NCI-H510A (cell line): ENCODE measurements at regions not wholly inside any gene's neighbourhood (a gene's known extent, or its start where the extent isn't known, plus 50 kb on each side); places are given as distances from the start of the nearest gene placed in this dataset.
"Not testable (repeated sequence)": the region's sequence is repeated elsewhere in the genome, so short reads cannot be mapped to it uniquely, and the experiment has no call there.

Experiments used
- DNase-seq: peaks from one replicate; lab custom pipeline; 2025; lab: John Stamatoyannopoulos, UW

- no peak for DNase-seq
These were observed 213.3 kb upstream of the MMADHC start for GRCh38 chr2:149800624-149801542.

DNA sequence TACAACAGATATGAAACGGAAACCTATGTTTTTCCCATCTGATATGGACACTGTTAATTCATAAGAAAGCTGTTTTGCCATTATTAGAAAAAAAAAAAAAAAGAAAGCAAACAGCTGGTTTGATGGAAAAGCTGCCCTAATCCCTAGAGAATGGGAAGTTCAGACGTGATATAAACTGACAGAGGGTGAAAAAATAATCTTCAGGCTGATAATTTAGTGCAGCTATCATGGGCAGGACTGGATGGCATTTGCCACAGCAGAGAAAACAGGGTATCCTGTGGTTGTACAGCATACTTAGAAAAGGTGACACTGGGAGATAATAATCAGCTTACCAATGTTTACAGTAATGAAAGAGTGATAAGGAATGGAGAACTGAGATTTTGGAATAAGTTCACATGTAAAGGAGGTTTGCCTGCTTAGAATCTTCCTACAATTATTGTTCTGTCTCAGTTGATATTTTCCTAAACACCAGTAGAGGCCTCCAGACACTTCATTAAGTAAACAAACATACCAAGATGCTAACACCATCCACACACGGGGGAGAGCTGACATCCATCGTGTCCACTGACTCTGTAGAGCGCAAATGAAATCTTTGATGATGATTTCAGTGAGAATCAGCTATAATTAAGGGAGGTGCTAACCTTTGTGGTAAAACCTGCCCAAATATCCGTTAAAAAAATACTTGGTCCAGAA, 211.6 kb upstream of the MMADHC start:
- no peak for DNase-seq

GRCh38 chr2:149797030-149797429, 209.5 kb upstream of the MMADHC start:
- no peak for DNase-seq

- DNase-seq, result no peak
These were observed 202.0 kb upstream of the MMADHC start for GRCh38 chr2:149789549-149789948.

GRCh38 chr2:149787206-149787605, 199.6 kb upstream of the MMADHC start:
- DNase-seq, result no peak

DNA sequence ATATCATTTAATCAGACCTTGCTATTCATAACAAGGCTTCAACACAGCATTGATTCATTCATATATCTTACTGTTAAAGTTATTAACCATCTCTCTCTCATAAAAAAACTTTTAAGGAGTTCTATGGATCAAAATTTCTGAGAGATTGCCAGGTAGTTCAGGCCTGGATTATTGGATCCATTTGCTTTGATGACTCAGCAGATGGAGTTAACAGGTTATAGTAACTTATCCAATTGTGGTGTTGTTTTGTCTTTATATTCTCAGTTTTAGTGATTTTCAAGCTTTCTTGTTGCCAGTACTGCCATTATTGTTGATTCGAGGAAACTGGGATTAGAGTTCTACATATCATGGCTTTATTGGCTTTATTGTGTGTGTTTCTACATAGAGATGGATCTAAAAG, 195.7 kb upstream of the MMADHC start:
- no peak for DNase-seq

DNA sequence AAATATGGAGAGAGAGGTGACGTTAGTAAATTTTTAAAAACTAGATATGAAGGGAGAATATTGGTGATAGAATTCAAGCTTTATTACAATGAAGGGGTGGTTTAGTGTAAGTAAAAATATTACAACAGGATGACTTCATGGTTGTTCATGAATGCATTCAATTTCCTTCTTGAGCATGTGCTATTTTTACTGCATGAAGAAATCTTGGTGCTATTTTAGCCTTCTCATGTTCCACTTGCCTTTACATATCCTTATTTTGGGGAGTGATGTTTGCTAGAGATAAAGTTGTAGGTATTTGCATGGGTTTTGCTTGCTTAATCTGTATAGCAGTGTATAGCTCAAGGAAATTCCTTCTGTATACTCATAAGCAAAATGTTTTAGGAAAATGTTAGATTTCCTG, 195.0 kb upstream of the MMADHC start:
- no peak for DNase-seq

DNA sequence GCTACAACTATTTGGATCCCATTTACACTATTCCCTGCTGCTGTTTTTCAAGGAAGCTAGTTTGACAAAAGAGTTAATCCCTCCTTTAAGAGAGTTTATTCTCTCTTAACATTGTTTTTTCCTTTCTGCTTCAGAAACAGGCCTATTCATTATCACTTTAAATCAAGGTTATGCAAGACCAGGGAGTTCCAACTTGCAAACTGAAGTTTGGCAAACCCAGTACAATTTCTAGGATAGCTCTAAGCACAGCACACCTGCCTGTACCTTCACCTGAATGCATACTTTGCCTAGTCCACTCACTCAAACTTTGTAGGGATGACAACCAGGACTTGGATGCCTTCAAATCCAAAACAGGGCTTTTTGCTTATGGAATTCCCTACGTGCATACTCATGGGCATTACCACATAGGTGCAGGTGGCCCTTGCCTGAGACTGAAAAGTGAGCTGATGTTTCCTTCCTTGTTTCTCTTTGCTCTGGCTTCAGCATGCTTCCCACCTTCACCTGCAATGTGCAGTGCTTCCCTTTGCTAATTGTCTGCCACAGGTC, 193.8 kb upstream of the MMADHC start:
- no peak for DNase-seq

DNA sequence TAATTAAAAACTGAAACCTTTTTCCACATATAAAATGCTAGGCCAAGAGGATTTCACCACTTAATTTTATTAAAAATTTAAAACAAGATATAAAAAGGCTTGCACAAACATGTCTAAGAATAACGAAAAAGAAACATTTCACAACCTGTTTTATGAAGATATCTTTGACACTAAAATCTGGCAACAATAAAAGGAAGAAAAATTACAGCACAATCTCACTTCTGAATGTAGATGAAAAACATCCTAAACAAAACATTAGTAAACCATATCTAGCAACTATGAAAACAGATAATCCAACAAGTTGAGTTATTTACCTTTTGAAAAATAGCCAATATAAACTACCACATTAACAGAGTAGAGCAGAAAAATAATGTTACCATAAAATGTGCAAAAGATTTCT, 185.4 kb upstream of the MMADHC start:
- DNase-seq, result no peak

- DNase-seq, result no peak
These were observed 180.8 kb upstream of the MMADHC start for GRCh38 chr2:149768320-149768799.

GRCh38 chr2:149767516-149767974, 180.0 kb upstream of the MMADHC start:
- DNase-seq, result no peak

DNA sequence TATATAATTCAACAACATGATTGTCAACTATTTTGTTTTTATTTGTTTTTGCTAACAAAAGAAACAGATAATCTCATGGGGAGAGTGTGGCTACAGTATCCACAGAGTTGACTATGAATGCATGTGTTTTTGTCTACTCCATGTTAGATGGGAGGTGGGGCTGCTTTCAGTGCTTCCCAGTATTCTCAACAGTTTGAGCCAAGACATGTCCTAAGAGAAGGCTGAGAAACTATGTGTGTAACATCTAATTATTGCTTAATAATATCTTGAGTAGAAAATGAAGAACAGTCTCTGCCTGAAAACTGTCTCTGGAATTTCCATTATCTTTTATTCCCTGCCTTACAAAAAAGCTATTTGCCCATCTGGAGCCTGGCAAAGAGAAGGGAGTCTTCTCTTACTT, 178.8 kb upstream of the MMADHC start:
- DNase-seq, result no peak

DNA sequence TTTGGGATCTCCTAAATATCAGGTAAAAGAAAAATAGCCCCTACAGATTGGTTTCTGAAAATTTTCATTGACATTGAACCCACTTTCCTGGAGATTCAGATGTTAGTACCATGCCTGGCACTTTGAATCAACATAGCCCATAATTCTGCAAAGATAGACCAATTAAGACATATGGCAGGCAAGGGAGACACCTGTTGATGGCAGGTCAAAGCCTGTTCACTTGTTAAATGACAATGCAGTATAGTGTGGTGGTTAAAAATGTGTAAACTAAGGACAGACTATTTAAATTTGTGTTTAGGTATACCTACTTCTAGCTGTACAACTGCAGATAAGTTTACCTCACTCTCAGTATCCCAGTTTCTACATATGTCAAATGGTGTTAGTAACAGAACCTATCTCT, 178.1 kb upstream of the MMADHC start:
- DNase-seq, result no peak

DNA sequence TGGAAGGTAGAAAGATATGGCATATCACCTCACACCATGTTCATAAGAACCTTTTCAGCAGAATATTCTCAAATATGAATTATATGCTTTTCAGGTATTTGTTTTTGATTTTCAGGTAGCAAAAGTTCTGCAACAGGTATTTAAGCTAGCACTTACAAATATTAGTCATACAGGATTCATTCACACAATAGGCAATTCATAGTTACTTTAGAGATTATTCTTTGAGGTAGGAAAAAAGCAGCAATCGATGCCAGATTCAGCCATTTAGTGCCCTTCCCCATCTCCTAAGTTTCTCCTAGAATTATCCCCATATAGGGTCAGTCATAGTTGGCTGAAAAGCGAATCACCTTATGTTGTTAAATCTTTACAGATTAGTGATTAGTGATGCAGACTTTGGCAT, 177.4 kb upstream of the MMADHC start:
- DNase-seq, result no peak

DNA sequence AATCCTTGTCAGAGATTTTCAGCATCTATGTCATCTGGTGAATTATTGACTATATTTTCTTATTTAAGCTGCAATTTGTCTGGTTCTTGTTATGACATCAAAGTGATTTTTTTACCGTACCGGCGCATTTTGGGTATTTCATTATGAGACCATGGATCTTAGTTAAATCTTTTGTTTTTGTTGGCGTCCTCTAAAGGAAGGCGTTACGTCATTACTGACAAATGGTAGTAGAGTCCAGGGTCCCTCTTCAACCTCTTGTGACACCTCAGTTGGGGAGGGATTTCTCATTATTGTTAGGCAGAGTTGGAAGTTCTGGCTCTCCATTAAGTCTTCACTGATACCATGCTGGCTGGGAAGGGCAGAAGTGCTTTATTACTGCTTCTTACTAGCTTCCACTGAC, 175.8 kb upstream of the MMADHC start:
- no peak for DNase-seq

DNA sequence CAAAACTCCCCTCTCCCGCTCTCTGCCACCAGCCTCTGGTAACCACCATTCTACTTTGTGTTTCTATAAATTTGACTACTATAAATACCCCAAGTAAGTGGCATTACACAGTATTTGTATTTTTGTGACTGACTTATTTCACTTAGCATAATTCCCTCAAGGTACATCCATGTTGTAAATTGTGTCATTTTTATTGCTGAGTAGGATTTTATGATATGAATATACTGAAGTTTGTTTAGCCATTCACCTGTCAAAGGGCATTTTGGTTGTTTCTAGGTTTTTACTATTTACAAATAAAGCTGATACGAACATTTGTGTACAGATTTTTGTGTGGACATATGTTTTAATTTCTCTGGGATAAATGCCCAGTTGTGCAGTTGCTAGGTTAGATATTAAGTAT, 174.0 kb upstream of the MMADHC start:
- DNase-seq, result no peak

GRCh38 chr2:149759382-149759781, 171.8 kb upstream of the MMADHC start:
- DNase-seq, result not testable (repeated sequence)

DNA sequence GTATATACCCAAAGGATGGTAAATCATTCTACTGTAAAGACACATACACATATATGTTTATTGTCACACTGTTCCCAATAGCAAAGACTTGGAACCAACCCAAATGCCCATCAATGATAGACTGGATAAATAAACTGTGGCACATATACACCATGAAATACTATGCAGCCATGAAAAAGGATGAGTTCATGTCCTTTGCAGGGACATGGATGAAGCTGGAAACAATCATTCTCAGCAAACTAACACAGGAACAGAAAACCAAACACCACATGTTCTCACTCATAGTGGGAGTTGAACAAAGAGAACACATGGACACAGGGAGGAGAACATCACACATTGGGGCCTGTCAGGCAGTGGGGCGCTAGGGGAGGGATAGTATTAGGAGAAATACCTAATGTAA, 167.1 kb upstream of the MMADHC start:
- DNase-seq, result not testable (repeated sequence)

DNA sequence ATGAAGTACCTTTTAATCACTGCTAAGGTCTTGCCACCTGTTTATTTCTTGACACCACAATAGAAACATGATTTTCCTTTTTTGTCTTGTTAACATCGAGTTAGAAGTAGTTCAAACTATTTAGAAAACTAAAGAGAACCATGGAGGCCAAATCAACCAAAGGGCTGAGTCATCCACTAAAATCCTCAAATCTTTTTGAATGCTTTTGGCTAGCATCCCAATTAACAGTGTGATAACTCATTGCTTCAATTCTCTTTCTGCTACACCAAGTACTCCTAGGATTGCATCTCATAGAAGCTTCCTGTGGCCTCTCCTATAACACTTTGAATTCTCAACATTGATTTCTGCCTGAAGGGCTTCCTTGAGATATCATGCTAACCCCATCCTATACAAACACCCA, 159.9 kb upstream of the MMADHC start:
- DNase-seq, result no peak

DNA sequence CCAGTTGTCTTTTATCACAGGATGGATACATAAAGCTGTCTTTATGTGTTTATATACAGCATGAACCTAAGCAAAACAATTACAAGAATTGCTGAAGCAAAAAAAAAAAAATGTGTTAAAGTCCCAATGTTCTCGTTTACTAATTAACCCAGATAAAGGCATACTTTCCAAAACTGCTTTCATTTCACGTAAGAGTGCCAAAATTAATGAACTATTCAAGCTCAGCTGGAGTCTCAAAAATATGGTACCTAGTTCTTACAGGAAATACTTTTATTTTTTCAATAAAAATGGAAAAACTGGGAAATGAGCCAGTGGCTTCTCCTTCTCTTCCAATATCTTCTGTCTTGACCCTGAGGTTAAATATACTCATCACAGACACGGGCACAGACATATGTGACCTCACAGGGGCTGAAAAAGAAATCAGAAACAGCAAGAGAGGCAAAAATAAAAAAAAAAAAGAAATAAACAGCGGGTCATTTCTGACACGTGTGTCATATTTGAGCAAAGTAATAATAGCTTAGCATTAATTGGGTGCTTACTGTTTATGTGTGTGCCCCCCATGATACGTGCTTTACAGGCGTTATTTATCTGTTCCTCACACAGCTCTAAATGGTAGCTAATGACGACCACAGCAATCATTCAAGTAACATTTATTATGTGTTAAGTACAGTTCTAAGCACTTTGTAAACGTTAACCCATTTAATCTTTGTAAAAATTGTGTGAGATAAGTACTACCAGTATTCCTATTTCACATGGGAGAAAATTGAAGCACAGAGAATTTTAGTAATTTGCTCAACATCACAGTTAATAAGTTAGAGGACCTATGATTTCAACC, 158.0 kb upstream of the MMADHC start:
- no peak for DNase-seq

DNA sequence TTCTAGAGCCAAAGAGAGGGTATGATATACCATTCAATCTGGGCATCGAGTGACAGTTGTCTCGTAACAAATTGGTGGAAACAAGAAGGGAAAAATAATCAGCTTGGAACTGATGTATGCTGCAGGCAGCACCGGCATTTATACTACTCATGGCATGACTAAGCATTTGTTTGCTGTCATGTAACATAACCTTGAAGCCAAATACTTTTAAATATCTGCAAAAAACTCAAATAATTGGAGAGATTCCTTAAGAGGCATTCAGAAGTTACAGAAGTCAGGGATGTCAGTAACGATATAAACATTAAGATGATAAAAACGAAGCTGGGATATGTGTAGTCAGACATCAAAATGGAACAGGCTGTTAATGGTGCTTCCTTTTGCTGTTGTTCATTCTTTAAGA, 157.3 kb upstream of the MMADHC start:
- DNase-seq, result no peak

DNA sequence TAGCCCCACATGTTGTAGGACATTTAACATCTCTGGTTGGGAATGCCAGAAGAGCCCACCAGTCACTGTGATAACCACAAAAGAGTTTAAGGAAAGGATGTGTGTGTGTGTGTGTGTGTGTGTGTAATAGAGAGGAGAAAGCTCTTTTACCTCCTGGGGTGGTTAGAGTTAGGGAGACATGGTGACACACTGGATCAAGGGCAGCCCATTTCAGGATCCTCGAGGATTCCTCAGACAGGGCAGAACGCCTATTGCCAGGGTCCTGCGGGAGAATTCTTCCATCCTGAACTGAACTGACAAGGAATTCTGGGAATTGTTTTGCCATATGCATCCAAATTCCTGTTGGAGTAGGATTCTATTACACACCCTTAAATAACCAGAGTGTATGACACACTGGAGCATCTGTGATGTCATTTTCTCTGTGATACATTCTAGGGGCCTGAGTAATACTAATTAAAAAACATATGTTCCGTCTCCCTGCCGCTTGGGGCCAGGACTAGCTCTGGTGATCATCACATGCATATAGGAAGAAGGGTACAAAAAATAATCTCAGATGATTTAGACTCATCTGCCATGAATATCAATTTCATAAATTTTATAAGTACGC, 156.4 kb upstream of the MMADHC start:
- DNase-seq, result no peak
